ENCODE measurements at regions not wholly inside any gene's neighbourhood (a gene's known extent, or its start where the extent isn't known, plus 50 kb on each side); places are given as distances from the start of the nearest gene placed in this dataset.

DNA sequence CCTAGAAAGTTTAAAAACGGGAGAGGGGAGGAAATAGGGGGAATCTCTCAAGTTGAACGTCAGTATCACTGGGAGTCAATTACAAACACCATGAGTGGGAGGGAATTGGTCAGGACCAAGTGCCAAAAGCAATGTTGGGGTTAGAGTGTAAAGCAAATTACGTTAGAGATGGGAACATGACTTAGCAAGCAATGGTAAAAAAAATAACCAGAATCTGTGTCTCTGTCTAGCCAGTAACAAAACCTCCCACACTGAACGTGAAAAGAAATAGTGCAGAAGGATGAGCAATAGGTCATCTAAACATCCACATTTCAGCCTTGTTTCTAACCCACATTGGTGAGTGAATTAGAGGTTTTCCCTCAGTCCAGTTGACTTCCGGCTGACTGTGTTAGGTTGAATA is 242.2 kb downstream of the COG6 start:
- H3K9ac ChIP-seq (ENCODE audit: low read length), result no peak overlapping the region
- H3K36me3 ChIP-seq (ENCODE audit: control insufficient read depth, low read depth, low read length), result no peaks in the 10 kb centered on the region
- no peak overlapping the region for H3K27ac ChIP-seq (ENCODE audit: low read length)
- no peaks in the 10 kb centered on the region for H3K9me3 ChIP-seq (ENCODE audit: control insufficient read depth, low read depth, low read length)
- no peaks in the 10 kb centered on the region for H3K27me3 ChIP-seq (ENCODE audit: control insufficient read depth, insufficient read depth, low read length)
- H3K4me3 ChIP-seq (ENCODE audit: low read length), result no peak overlapping the region
- H3K4me1 ChIP-seq (ENCODE audit: control insufficient read depth, low read depth, low read length), result no peaks in the 10 kb centered on the region

DNA sequence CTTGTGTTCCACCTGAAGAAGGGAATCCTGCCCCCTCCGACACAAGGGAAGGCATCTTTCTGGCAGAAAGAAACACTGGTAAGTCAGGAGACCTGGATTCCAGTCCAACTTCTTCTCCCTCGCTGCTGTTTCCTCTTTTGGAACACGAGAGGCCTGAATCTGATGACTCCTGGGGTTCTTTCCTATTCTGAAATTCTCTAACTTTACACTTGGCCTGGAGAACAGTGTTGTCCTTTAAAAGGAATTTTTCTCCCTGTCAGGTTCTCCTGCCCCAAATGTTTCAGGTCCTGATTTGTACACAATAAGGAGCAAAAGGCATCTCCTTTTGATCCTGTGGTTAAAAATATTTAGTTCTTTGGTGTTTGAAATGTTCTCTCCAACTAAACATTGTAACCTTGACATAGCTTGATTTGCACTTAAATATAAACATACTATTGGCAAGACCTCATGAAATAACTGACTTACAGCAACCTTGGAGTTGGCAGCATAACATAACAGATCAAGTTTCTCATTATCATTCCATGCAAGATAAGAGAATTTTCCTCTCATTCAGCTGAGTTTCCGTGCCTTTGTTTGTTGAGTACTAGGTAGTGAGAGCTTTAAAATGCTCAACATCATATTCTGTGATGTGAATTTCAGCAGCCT is 244.8 kb downstream of the COG6 start:
- no peaks in the 10 kb centered on the region for H3K9me3 ChIP-seq (ENCODE audit: control insufficient read depth, low read depth, low read length)
- no peaks in the 10 kb centered on the region for H3K4me1 ChIP-seq (ENCODE audit: control insufficient read depth, low read depth, low read length)
- no peaks in the 10 kb centered on the region for H3K27me3 ChIP-seq (ENCODE audit: control insufficient read depth, insufficient read depth, low read length)
- H3K36me3 ChIP-seq (ENCODE audit: control insufficient read depth, low read depth, low read length), result no peaks in the 10 kb centered on the region
- no peak overlapping the region for H3K9ac ChIP-seq (ENCODE audit: low read length)
- no peak overlapping the region for H3K4me3 ChIP-seq (ENCODE audit: low read length)
- no peak overlapping the region for H3K27ac ChIP-seq (ENCODE audit: low read length)

DNA sequence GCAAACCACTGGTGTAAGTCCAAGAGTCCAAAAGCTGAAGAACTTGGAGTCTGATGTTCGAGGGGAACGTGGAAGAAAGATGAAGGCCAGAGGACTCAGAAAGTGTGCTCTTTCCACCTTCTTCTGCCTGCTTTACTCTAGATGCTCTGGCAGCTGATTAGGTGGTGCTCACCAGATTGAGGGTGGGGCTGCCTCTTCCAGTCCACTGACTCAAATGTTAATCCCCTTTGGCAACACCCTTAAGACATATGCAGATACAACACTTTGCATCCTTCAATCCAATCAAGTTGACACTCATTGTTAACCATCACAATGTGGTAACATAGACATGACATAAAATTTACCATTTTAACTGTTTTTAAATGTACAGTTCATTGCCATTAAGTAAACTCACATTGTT is 249.5 kb downstream of the COG6 start:
- Histone ChIP-seq H3K4me3 (ENCODE audit: low read length) (no peak overlapping the region), H3K27me3 (ENCODE audit: control insufficient read depth, insufficient read depth, low read length) (no peaks in the 10 kb centered on the region), H3K4me1 (ENCODE audit: control insufficient read depth, low read depth, low read length) (no peaks in the 10 kb centered on the region)

DNA sequence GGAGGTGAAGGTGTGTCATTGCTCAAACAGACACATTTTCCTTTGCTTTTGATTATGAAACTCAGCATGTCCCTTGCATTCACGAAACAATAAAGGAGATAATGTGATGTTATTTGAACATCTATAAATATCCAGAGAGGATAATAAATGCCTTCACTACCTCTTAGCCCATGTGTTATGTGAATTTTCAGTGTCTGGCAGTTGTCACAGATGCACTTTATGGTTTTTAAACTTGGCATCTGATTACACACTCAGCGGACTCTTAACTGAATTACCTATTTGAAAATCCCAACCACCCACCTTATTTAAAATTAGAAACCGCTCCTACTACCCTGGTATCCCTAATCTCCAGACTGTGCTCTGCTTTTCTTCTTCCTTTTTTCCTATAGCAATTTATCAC is 254.2 kb downstream of the COG6 start:
- no peak overlapping the region for H3K27ac ChIP-seq (ENCODE audit: low read length)
- H3K4me1 ChIP-seq (ENCODE audit: control insufficient read depth, low read depth, low read length), result no peaks in the 10 kb centered on the region
- H3K9me3 ChIP-seq (ENCODE audit: control insufficient read depth, low read depth, low read length), result no peaks in the 10 kb centered on the region
- H3K36me3 ChIP-seq (ENCODE audit: control insufficient read depth, low read depth, low read length), result no peaks in the 10 kb centered on the region
- H3K9ac ChIP-seq (ENCODE audit: low read length), result no peak overlapping the region
- H3K4me3 ChIP-seq (ENCODE audit: low read length), result no peak overlapping the region
- no peaks in the 10 kb centered on the region for H3K27me3 ChIP-seq (ENCODE audit: control insufficient read depth, insufficient read depth, low read length)

More for the DNA sequence above, 249.5 kb downstream of the COG6 start:
- Histone ChIP-seq H3K27ac (ENCODE audit: low read length) (no peak overlapping the region), H3K36me3 (ENCODE audit: control insufficient read depth, low read depth, low read length) (no peaks in the 10 kb centered on the region), H3K9ac (ENCODE audit: low read length) (no peak overlapping the region), H3K9me3 (ENCODE audit: control insufficient read depth, low read depth, low read length) (no peaks in the 10 kb centered on the region)

DNA sequence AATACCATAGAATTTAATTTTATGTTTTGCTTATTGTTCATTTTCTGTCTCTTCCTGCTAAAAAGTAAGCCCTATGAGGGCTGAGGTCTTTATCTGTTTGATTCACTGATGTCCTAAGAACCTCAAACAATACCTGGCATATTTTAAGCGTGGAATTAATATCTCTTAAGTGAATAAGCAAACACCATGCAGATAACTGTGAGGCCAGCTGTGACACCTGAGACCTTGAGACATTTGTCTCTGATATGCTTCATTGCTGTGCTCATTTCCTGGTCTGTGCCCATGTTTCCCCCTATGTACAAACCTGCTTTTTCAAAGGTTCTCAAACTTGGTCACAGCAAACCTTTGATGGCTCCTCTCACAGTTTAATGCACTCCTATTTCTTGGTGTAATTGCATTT is 254.6 kb downstream of the COG6 start:
- Histone ChIP-seq H3K4me1 (ENCODE audit: control insufficient read depth, low read depth, low read length) (no peaks in the 10 kb centered on the region), H3K27me3 (ENCODE audit: control insufficient read depth, insufficient read depth, low read length) (no peaks in the 10 kb centered on the region), H3K27ac (ENCODE audit: low read length) (no peak overlapping the region), H3K9me3 (ENCODE audit: control insufficient read depth, low read depth, low read length) (no peaks in the 10 kb centered on the region), H3K36me3 (ENCODE audit: control insufficient read depth, low read depth, low read length) (no peaks in the 10 kb centered on the region), H3K4me3 (ENCODE audit: low read length) (no peak overlapping the region), H3K9ac (ENCODE audit: low read length) (no peak overlapping the region)

DNA sequence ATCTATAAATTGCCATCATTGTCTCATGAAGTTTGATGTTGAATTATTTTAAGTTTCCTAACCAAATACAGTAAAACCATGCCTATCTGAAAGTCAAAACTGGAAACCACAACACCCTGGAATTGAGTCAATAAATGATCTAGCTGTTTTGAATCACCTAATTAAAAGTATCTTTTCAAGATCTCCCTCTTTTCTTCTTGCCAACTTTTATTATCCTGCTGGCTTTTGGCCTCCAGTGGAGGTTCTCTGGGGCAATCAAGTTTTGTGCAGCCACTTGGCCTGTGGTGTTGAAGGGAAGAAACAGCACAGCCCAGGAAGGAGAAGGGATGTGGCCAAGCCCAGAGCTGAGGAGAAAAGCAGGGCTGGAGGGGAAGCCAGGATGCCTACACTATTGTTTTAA is 255.4 kb downstream of the COG6 start:
- H3K9ac ChIP-seq (ENCODE audit: low read length), result no peak overlapping the region
- H3K4me3 ChIP-seq (ENCODE audit: low read length), result no peak overlapping the region
- no peak overlapping the region for H3K27ac ChIP-seq (ENCODE audit: low read length)
- H3K9me3 ChIP-seq (ENCODE audit: control insufficient read depth, low read depth, low read length), result no peaks in the 10 kb centered on the region
- no peaks in the 10 kb centered on the region for H3K36me3 ChIP-seq (ENCODE audit: control insufficient read depth, low read depth, low read length)
- no peaks in the 10 kb centered on the region for H3K4me1 ChIP-seq (ENCODE audit: control insufficient read depth, low read depth, low read length)
- H3K27me3 ChIP-seq (ENCODE audit: control insufficient read depth, insufficient read depth, low read length), result no peaks in the 10 kb centered on the region

DNA sequence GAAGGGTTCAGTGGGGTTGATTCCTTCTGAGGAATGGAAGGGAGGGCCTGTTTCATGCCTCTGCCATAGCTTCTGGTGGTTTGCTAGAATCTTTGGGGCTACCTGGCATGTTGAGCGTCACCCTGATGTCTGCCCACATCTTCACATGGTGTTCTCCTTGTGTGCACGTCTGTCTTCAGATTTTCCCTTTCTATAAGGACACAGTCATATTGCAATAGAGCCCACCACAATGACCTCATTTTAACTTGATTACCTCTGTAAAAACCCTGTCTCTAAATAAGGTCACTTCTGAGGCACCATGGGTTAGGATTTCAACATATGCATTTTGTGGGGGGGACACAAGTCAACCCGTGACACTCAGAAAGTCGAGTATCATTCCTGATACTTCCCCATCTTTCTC is 257.9 kb downstream of the COG6 start:
- H3K4me3 ChIP-seq (ENCODE audit: low read length), result no peak overlapping the region
- H3K9ac ChIP-seq (ENCODE audit: low read length), result no peak overlapping the region
- no peaks in the 10 kb centered on the region for H3K4me1 ChIP-seq (ENCODE audit: control insufficient read depth, low read depth, low read length)
- H3K9me3 ChIP-seq (ENCODE audit: control insufficient read depth, low read depth, low read length), result no peaks in the 10 kb centered on the region
- H3K36me3 ChIP-seq (ENCODE audit: control insufficient read depth, low read depth, low read length), result no peaks in the 10 kb centered on the region
- H3K27me3 ChIP-seq (ENCODE audit: control insufficient read depth, insufficient read depth, low read length), result no peaks in the 10 kb centered on the region
- H3K27ac ChIP-seq (ENCODE audit: low read length), result no peak overlapping the region

DNA sequence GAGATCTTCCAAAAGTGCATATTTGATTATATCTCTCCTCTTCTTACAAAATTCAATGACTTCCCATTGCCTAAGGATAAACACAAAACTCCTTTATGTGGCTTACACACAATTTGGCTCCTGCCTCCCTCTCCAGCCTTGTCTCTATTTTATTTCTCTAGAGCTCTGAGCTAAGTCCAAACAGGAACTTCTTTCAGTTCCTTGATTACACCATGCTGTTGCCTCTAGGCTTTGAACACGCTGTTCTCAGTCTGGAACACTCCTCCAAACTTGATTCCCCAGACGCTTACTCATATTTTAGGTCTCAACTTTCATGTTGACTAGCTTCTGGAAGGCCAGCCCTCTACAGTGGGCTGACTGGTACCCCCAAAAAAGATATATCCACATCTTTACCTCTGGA is 258.5 kb downstream of the COG6 start:
- Histone ChIP-seq H3K27me3 (ENCODE audit: control insufficient read depth, insufficient read depth, low read length) (no peaks in the 10 kb centered on the region), H3K27ac (ENCODE audit: low read length) (no peak overlapping the region), H3K4me3 (ENCODE audit: low read length) (no peak overlapping the region), H3K36me3 (ENCODE audit: control insufficient read depth, low read depth, low read length) (no peaks in the 10 kb centered on the region), H3K9me3 (ENCODE audit: control insufficient read depth, low read depth, low read length) (no peaks in the 10 kb centered on the region), H3K4me1 (ENCODE audit: control insufficient read depth, low read depth, low read length) (no peaks in the 10 kb centered on the region), H3K9ac (ENCODE audit: low read length) (no peak overlapping the region)

DNA sequence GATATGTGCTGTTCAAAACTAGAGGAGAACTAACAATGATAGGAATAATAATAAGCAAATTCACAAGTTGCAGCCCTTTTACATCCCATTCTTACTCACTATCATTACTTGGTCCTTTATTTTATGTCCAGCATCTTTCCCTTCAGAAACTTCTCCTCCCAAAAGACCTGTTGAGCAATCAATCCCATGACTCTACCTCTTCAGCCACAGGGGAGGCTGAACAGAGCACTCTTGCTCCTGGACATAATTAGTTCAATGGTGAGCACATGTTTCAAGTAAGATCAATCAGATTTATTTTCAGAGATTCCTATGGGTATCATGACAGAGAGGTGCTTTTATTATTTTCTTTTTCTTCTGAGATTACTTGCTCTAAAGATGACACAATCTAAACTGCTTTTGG is 260.0 kb downstream of the COG6 start:
- no peak overlapping the region for H3K9ac ChIP-seq (ENCODE audit: low read length)
- H3K4me3 ChIP-seq (ENCODE audit: low read length), result no peak overlapping the region
- no peaks in the 10 kb centered on the region for H3K4me1 ChIP-seq (ENCODE audit: control insufficient read depth, low read depth, low read length)

DNA sequence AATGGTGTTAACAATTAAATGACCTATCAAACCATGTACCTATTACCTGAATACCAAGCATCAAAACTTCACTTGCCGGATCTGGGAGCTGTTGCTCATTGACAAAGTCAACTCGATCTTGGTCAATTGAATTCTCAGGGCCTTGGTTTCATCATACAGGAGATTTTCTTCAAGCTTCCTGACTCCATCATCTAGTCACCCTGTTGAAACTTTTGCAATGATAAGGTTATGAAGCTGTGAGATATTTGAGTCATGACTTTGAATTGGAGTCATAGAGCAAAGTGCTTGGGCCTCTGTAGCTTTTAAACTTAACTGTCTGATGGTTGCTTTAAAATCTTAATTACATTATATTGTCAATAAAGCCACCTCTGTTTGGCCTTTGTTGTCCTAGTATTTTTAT is 260.9 kb downstream of the COG6 start:
- Histone ChIP-seq H3K4me3 (ENCODE audit: low read length) (no peak overlapping the region), H3K36me3 (ENCODE audit: control insufficient read depth, low read depth, low read length) (no peaks in the 10 kb centered on the region), H3K9me3 (ENCODE audit: control insufficient read depth, low read depth, low read length) (no peaks in the 10 kb centered on the region), H3K27me3 (ENCODE audit: control insufficient read depth, insufficient read depth, low read length) (no peaks in the 10 kb centered on the region), H3K4me1 (ENCODE audit: control insufficient read depth, low read depth, low read length) (no peaks in the 10 kb centered on the region), H3K9ac (ENCODE audit: low read length) (no peak overlapping the region), H3K27ac (ENCODE audit: low read length) (no peak overlapping the region)

More for the DNA sequence above, 260.0 kb downstream of the COG6 start:
- no peaks in the 10 kb centered on the region for H3K36me3 ChIP-seq (ENCODE audit: control insufficient read depth, low read depth, low read length)
- H3K27ac ChIP-seq (ENCODE audit: low read length), result no peak overlapping the region
- H3K27me3 ChIP-seq (ENCODE audit: control insufficient read depth, insufficient read depth, low read length), result no peaks in the 10 kb centered on the region
- no peaks in the 10 kb centered on the region for H3K9me3 ChIP-seq (ENCODE audit: control insufficient read depth, low read depth, low read length)

DNA sequence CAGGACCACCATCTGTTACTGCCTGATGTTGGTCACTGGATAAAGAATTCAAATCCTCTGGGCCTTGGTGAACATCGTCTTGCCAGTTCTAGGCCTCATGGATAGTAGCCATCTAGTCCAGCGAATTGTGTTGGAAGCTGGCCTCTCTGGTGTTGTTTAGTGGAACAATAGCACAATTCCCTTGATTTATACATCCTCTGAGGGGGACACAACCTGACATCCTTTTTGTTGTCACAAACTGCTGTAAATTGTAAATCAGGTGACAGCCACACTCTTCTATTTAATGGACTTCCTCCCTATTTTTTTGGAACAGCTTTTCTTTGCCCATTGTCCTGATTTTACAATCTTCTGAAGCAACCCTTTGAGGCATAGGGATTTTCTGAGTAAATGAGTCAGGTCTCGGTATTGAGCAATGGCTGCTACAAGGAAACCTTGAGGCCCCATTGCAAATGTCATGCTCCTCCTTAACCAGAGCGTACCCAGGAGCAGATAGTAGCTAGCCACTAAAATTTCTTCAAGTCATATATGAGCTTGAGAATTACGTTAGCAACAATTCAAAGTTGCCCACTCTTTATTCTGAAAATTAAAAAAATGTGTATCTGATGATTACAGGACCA is 263.3 kb downstream of the COG6 start:
- no peak overlapping the region for H3K4me3 ChIP-seq (ENCODE audit: low read length)
- H3K36me3 ChIP-seq (ENCODE audit: control insufficient read depth, low read depth, low read length), result no peaks in the 10 kb centered on the region
- no peaks in the 10 kb centered on the region for H3K4me1 ChIP-seq (ENCODE audit: control insufficient read depth, low read depth, low read length)
- H3K27me3 ChIP-seq (ENCODE audit: control insufficient read depth, insufficient read depth, low read length), result no peaks in the 10 kb centered on the region
- H3K27ac ChIP-seq (ENCODE audit: low read length), result no peak overlapping the region
- H3K9ac ChIP-seq (ENCODE audit: low read length), result no peak overlapping the region
- H3K9me3 ChIP-seq (ENCODE audit: control insufficient read depth, low read depth, low read length), result no peaks in the 10 kb centered on the region

DNA sequence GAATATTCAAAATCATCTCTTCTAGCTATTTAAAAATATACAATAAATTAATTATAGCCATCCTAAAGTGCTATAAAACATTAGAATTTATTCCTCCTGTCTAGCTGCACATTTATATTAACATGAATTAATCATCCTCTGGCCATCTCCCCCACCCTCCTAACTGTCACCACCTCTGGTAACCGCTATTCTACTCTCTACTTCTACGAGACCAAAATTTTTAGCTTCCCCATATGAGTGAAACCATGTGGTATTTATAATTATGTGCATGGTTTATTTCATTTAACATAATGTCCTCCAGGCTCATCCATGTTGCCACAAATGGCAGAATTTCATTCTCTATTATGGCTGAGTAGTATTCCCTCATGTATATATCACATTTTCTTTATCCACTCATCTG is 265.2 kb downstream of the COG6 start:
- no peaks in the 10 kb centered on the region for H3K27me3 ChIP-seq (ENCODE audit: control insufficient read depth, insufficient read depth, low read length)
- H3K36me3 ChIP-seq (ENCODE audit: control insufficient read depth, low read depth, low read length), result no peaks in the 10 kb centered on the region
- no peaks in the 10 kb centered on the region for H3K9me3 ChIP-seq (ENCODE audit: control insufficient read depth, low read depth, low read length)
- H3K4me1 ChIP-seq (ENCODE audit: control insufficient read depth, low read depth, low read length), result no peaks in the 10 kb centered on the region
- no peak overlapping the region for H3K9ac ChIP-seq (ENCODE audit: low read length)
- no peak overlapping the region for H3K4me3 ChIP-seq (ENCODE audit: low read length)
- H3K27ac ChIP-seq (ENCODE audit: low read length), result no peak overlapping the region
